WTC11 (cell line): ENCODE measurements at regions not wholly inside any gene's neighbourhood (a gene's known extent, or its start where the extent isn't known, plus 50 kb on each side); places are given as distances from the start of the nearest gene placed in this dataset.

Source experiments
- JUN ChIP-seq: sonication (generic); formaldehyde crosslinking; IDR thresholded peaks from 2 replicates; pipeline ENCODE4 v1.8.0; 2023; ENCODE audit warnings: mild to moderate bottlenecking, missing genetic modification reagents
- NFYB ChIP-seq: sonication (generic); formaldehyde crosslinking; conservative IDR thresholded peaks from 2 replicates; pipeline ENCODE4 v1.8.0; 2022; ENCODE audit warnings: low read depth, missing genetic modification reagents
- TF ChIP-seq, protein P1 (sequence below): fragments of 200-600 bp; IDR thresholded peaks from 2 replicates; pipeline ENCODE4 v1.8.0; 2022; ENCODE audit warnings: antibody characterized with exemption
- TF ChIP-seq, protein P2 (sequence below): sonication (generic); formaldehyde crosslinking; IDR thresholded peaks from 2 replicates; pipeline ENCODE4 v1.8.0; 2022; ENCODE audit warnings: mild to moderate bottlenecking, missing genetic modification reagents
- TF ChIP-seq, protein P3 (sequence below): sonication (generic); formaldehyde crosslinking; IDR thresholded peaks from 2 replicates; pipeline ENCODE4 v1.8.0; 2022; ENCODE audit warnings: mild to moderate bottlenecking, missing genetic modification reagents
- TF ChIP-seq, protein P4 (sequence below): sonication (generic); formaldehyde crosslinking; IDR thresholded peaks from 2 replicates; pipeline ENCODE4 v1.8.1; 2023; ENCODE audit warnings: mild to moderate bottlenecking, missing genetic modification reagents, moderate library complexity

DNA sequence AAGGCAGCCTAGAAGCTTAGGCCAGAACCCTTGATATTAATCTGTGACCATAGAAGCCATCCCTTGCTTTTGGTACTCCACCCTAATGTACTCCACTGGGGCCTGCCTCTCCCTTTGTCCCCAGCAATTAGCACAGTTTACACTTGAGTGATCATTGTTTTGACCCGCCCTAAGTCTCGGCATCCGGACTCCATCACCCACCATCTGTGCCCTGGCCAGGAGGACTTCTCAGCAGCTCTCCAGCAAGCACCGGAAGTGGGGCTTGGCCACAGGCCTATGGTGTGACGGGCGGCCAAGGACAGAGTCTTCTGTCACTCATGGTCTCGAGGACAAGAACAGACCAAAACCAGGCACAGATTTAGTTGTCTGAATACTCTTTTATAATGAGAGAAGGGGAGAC, 126.5 kb upstream of the NTF3 start:
- TF ChIP-seq, protein P1, sequence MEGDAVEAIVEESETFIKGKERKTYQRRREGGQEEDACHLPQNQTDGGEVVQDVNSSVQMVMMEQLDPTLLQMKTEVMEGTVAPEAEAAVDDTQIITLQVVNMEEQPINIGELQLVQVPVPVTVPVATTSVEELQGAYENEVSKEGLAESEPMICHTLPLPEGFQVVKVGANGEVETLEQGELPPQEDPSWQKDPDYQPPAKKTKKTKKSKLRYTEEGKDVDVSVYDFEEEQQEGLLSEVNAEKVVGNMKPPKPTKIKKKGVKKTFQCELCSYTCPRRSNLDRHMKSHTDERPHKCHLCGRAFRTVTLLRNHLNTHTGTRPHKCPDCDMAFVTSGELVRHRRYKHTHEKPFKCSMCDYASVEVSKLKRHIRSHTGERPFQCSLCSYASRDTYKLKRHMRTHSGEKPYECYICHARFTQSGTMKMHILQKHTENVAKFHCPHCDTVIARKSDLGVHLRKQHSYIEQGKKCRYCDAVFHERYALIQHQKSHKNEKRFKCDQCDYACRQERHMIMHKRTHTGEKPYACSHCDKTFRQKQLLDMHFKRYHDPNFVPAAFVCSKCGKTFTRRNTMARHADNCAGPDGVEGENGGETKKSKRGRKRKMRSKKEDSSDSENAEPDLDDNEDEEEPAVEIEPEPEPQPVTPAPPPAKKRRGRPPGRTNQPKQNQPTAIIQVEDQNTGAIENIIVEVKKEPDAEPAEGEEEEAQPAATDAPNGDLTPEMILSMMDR, result no peak
- TF ChIP-seq NFYB (CRISPR knock-in tag) (no peak), JUN (CRISPR knock-in tag) (no peak)
- TF ChIP-seq, protein P2, sequence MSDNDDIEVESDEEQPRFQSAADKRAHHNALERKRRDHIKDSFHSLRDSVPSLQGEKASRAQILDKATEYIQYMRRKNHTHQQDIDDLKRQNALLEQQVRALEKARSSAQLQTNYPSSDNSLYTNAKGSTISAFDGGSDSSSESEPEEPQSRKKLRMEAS, result no peak
- TF ChIP-seq, protein P3, sequence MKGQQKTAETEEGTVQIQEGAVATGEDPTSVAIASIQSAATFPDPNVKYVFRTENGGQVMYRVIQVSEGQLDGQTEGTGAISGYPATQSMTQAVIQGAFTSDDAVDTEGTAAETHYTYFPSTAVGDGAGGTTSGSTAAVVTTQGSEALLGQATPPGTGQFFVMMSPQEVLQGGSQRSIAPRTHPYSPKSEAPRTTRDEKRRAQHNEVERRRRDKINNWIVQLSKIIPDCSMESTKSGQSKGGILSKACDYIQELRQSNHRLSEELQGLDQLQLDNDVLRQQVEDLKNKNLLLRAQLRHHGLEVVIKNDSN, result no peak
- TF ChIP-seq, protein P4, sequence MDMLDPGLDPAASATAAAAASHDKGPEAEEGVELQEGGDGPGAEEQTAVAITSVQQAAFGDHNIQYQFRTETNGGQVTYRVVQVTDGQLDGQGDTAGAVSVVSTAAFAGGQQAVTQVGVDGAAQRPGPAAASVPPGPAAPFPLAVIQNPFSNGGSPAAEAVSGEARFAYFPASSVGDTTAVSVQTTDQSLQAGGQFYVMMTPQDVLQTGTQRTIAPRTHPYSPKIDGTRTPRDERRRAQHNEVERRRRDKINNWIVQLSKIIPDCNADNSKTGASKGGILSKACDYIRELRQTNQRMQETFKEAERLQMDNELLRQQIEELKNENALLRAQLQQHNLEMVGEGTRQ (CRISPR knock-in tag), result no peak
